Loucy (cell line): ENCODE measurements at regions not wholly inside any gene's neighbourhood (a gene's known extent, or its start where the extent isn't known, plus 50 kb on each side); places are given as distances from the start of the nearest gene placed in this dataset.

Source experiments
- H2AFZ ChIP-seq: fragments of 200-600 bp; sonication (generic); 2 replicates; pipeline ENCODE4 v1.6.0; 2016; ENCODE audit warnings: antibody characterized with exemption, mild to moderate bottlenecking, low read length, moderate library complexity
- H3F3A ChIP-seq: fragments of 200-600 bp; 2 replicates; pipeline ENCODE4 v1.6.0; 2016; ENCODE audit warnings: antibody characterized with exemption, low read depth, mild to moderate bottlenecking
- H3K27me3 ChIP-seq: fragments of 200-600 bp; sonication (generic); 2 replicates; pipeline ENCODE4 v1.6.1; 2014; ENCODE audit warnings: low read length, mild to moderate bottlenecking; ENCODE audit not compliant: insufficient read depth, poor library complexity, severe bottlenecking
- H3K36me3 ChIP-seq: fragments of 200-600 bp; sonication (generic); 2 replicates; pipeline ENCODE4 v1.6.1; 2016; ENCODE audit warnings: low read length; ENCODE audit not compliant: insufficient read depth
- H3K4me1 ChIP-seq: fragments of 200-600 bp; sonication (generic); 2 replicates; pipeline ENCODE4 v1.5.1; 2014; ENCODE audit warnings: low read length, mild to moderate bottlenecking; ENCODE audit not compliant: insufficient read depth, poor library complexity, severe bottlenecking
- H3K4me2 ChIP-seq: fragments of 200-600 bp; sonication (generic); 2 replicates; pipeline ENCODE4 v1.6.0; 2014; ENCODE audit warnings: antibody characterized with exemption, low read length, low read depth, mild to moderate bottlenecking; ENCODE audit not compliant: poor library complexity, severe bottlenecking
- H3K4me3 ChIP-seq: fragments of 200-600 bp; sonication (generic); 2 replicates; pipeline ENCODE4 v1.5.1; 2014; ENCODE audit warnings: low read length, mild to moderate bottlenecking, mixed read lengths; ENCODE audit not compliant: poor library complexity, severe bottlenecking
- H3K79me2 ChIP-seq: fragments of 200-600 bp; sonication (generic); 2 replicates; pipeline ENCODE4 v1.6.1; 2014; ENCODE audit warnings: low read length; ENCODE audit not compliant: insufficient read depth
- H3K9ac ChIP-seq: fragments of 200-600 bp; sonication (generic); 2 replicates; pipeline ENCODE4 v1.6.0; 2014; ENCODE audit warnings: mild to moderate bottlenecking, low read depth, low read length, moderate library complexity; ENCODE audit not compliant: poor library complexity, severe bottlenecking
- H3K9me2 ChIP-seq: fragments of 200-600 bp; sonication (generic); replicated peaks from 2 replicates; pipeline ENCODE4 v1.6.1; 2016; ENCODE audit warnings: low read depth, low read length, mixed read lengths
- H3K9me3 ChIP-seq: fragments of 200-600 bp; sonication (generic); 2 replicates; pipeline ENCODE4 v1.6.1; 2014; ENCODE audit warnings: mild to moderate bottlenecking, antibody characterized with exemption, low read length, low read depth; ENCODE audit not compliant: insufficient read depth
- H4K20me1 ChIP-seq: fragments of 200-600 bp; sonication (generic); 2 replicates; pipeline ENCODE4 v1.6.0; 2014; ENCODE audit warnings: antibody characterized with exemption, low read length, mild to moderate bottlenecking; ENCODE audit not compliant: insufficient read depth, poor library complexity, severe bottlenecking
- EZH2phosphoT487 ChIP-seq: fragments of 200-600 bp; IDR thresholded peaks from 2 replicates; pipeline ENCODE4 v1.6.1; 2018; ENCODE audit warnings: antibody characterized with exemption, mild to moderate bottlenecking, moderate library complexity, borderline replicate concordance
- TF ChIP-seq, protein P1 (sequence below): fragments of 200-600 bp; sonication (generic); conservative IDR thresholded peaks from 2 replicates; pipeline ENCODE4 v1.5.1; 2014; ENCODE audit warnings: mild to moderate bottlenecking, antibody characterized with exemption, low read length

DNA sequence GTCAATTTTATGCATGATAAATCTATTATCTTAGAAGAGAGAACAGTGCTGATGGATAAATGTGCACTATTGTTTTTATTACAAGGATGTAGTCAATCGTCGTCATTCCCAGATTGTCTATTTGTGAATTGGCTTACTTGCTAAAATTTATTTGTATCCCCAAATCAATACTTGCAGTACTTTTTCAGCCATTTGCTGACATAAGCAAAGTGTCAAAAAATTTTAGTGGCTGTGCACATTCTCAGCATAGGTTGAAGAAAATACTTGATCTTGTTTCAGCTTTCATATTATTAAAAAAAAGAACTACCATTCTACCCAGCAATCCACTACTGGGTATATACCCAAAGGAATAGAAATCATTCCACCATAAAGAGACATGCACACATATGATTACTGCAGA lies 477.9 kb upstream of the CA10 start:
- Histone ChIP-seq H3K79me2 (no peaks in the 10 kb centered on the region), H4K20me1 (no peaks in the 10 kb centered on the region), H3K9me2 (no peaks in the 10 kb centered on the region), H2AFZ (no peak overlapping the region), H3K36me3 (no peaks in the 10 kb centered on the region), H3K4me3 (no peak overlapping the region), H3K9ac (no peak overlapping the region), H3K4me2 (no peak overlapping the region), H3F3A (no peaks in the 10 kb centered on the region), H3K4me1 (no peaks in the 10 kb centered on the region), H3K9me3 (no peaks in the 10 kb centered on the region), H3K27me3 (no peaks in the 10 kb centered on the region)
- TF ChIP-seq, protein P1, sequence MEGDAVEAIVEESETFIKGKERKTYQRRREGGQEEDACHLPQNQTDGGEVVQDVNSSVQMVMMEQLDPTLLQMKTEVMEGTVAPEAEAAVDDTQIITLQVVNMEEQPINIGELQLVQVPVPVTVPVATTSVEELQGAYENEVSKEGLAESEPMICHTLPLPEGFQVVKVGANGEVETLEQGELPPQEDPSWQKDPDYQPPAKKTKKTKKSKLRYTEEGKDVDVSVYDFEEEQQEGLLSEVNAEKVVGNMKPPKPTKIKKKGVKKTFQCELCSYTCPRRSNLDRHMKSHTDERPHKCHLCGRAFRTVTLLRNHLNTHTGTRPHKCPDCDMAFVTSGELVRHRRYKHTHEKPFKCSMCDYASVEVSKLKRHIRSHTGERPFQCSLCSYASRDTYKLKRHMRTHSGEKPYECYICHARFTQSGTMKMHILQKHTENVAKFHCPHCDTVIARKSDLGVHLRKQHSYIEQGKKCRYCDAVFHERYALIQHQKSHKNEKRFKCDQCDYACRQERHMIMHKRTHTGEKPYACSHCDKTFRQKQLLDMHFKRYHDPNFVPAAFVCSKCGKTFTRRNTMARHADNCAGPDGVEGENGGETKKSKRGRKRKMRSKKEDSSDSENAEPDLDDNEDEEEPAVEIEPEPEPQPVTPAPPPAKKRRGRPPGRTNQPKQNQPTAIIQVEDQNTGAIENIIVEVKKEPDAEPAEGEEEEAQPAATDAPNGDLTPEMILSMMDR = no peak
- TF ChIP-seq EZH2phosphoT487 = no peak

DNA sequence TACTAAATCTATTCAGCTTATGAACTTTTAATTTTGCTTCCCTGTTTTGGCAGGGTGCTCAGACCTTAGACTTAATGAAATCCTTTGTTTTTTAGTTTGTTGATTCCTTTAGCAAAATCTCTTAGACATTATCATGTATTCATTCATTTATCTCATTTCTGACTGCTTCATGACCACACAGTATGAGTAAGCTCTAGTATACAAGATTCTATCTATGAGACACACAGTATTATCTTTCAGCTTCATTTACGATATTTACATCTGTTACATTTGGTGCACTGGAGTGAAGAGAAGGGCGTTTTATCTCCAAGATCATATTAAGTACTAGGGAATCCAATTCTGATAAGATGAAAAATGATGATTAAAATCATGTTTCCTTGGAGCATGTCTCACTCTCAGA lies 448.1 kb upstream of the CA10 start:
- Histone ChIP-seq H3K36me3 (no peaks in the 10 kb centered on the region), H3K79me2 (no peaks in the 10 kb centered on the region), H3K4me3 (no peak overlapping the region), H3K9me3 (no peaks in the 10 kb centered on the region), H3K9ac (no peak overlapping the region), H4K20me1 (no peaks in the 10 kb centered on the region), H3K27me3 (no peaks in the 10 kb centered on the region), H3K4me1 (no peaks in the 10 kb centered on the region), H2AFZ (no peak overlapping the region), H3F3A (no peaks in the 10 kb centered on the region), H3K4me2 (no peak overlapping the region), H3K9me2 (no peaks in the 10 kb centered on the region)
- TF ChIP-seq, protein P1 = no peak
- TF ChIP-seq EZH2phosphoT487 = no peak

- Histone ChIP-seq H3K36me3 (no peaks in the 10 kb centered on the region), H3F3A (no peaks in the 10 kb centered on the region), H4K20me1 (no peaks in the 10 kb centered on the region), H3K9me3 (no peaks in the 10 kb centered on the region), H3K79me2 (no peaks in the 10 kb centered on the region), H2AFZ (no peak overlapping the region), H3K4me2 (no peak overlapping the region), H3K9me2 (no peaks in the 10 kb centered on the region), H3K4me3 (no peak overlapping the region), H3K4me1 (no peaks in the 10 kb centered on the region), H3K9ac (no peak overlapping the region), H3K27me3 (no peaks in the 10 kb centered on the region)
- TF ChIP-seq, protein P1 = no peak
- TF ChIP-seq EZH2phosphoT487 = no peak
Measured at GRCh38 chr17:52606098-52606497, 447.6 kb upstream of the CA10 start.
